HEK293 (cell line): ENCODE measurements at regions not wholly inside any gene's neighbourhood (a gene's known extent, or its start where the extent isn't known, plus 50 kb on each side); places are given as distances from the start of the nearest gene placed in this dataset.

ENCODE experiments used
- CTCF ChIA-PET: fragments of 350-600 bp; formaldehyde crosslinking; extraction: SDS; loops from one replicate; lab custom pipeline; 2021; ENCODE audit warnings: antibody characterized with exemption; lab: Yijun Ruan, JAX
- POLR2A ChIA-PET: fragments of 300-600 bp; formaldehyde crosslinking; extraction: SDS; loops from one replicate; lab custom pipeline; 2020; ENCODE audit warnings: antibody characterized with exemption, inconsistent platforms; lab: Yijun Ruan, JAX
- H3K27ac ChIP-seq: fragments of 200-500 bp; sonication (Bioruptor generic); 2 replicates; pipeline ENCODE4 v1.5.1; 2014; ENCODE audit warnings: low read depth, low read length, control low read depth, inconsistent platforms; ENCODE audit errors: extremely low read depth
- H3K36me3 ChIP-seq, 2 experiments: fragments of 200-500 bp in 1 of 2; sonication (Bioruptor generic) in 1 of 2; 1 replicate in 1 of 2; 2 replicates in 1 of 2; pipeline ENCODE4 v1.5.1; 2014 to 2017; ENCODE audit warnings: inconsistent platforms in 2 of 2, low read length in 2 of 2; ENCODE audit not compliant: control insufficient read depth in 2 of 2, insufficient read depth in 1 of 2
- H3K4me1 ChIP-seq: fragments of 200-500 bp; sonication (Bioruptor generic); 2 replicates; pipeline ENCODE4 v1.5.1; 2014; ENCODE audit warnings: mild to moderate bottlenecking, low read length, inconsistent platforms; ENCODE audit not compliant: control insufficient read depth, insufficient read depth
- H3K4me3 ChIP-seq: 2 replicates; pipeline ENCODE4 v1.5.1; 2011; ENCODE audit warnings: low read depth, mild to moderate bottlenecking, control low read depth, low read length, moderate library complexity
- H3K9me3 ChIP-seq: fragments of 200-500 bp; sonication (Bioruptor generic); 2 replicates; pipeline ENCODE4 v1.5.1; 2014; ENCODE audit warnings: low read depth, low read length, inconsistent platforms; ENCODE audit not compliant: control insufficient read depth, insufficient read depth
- GLI4 ChIP-seq: fragments of 450-650 bp; formaldehyde crosslinking; IDR thresholded peaks from 2 replicates; pipeline ENCODE4 v1.5.1; 2016; ENCODE audit warnings: missing biosample characterization, missing genetic modification characterization
- HOXA7 ChIP-seq: sonication (generic); formaldehyde crosslinking; IDR thresholded peaks from 2 replicates; pipeline ENCODE4 v1.8.1; 2022; ENCODE audit warnings: missing genetic modification reagents, borderline replicate concordance
- MYNN ChIP-seq: fragments of 450-650 bp; formaldehyde crosslinking; IDR thresholded peaks from 2 replicates; pipeline ENCODE4 v1.5.1; 2016; ENCODE audit warnings: missing biosample characterization, missing genetic modification characterization, borderline replicate concordance
- PRDM1 ChIP-seq: fragments of 450-650 bp; formaldehyde crosslinking; IDR thresholded peaks from 2 replicates; pipeline ENCODE4; 2016; ENCODE audit warnings: missing biosample characterization, missing genetic modification characterization
- ZBTB8A ChIP-seq: fragments of 450-650 bp; formaldehyde crosslinking; IDR thresholded peaks from 2 replicates; pipeline ENCODE4 v1.5.1; 2016; ENCODE audit warnings: missing biosample characterization, missing genetic modification characterization
- ZFP37 ChIP-seq: fragments of 450-650 bp; formaldehyde crosslinking; IDR thresholded peaks from 2 replicates; pipeline ENCODE4 v1.5.1; 2016; ENCODE audit warnings: missing biosample characterization, missing genetic modification characterization
- ZNF211 ChIP-seq: fragments of 450-650 bp; formaldehyde crosslinking; IDR thresholded peaks from 2 replicates; pipeline ENCODE4 v1.5.1; 2016; ENCODE audit warnings: low read depth, missing biosample characterization, missing genetic modification characterization
- ZNF354C ChIP-seq: fragments of 450-650 bp; formaldehyde crosslinking; IDR thresholded peaks from 2 replicates; pipeline ENCODE4 v1.5.1; 2016; ENCODE audit warnings: missing biosample characterization, missing genetic modification characterization, low read depth, borderline replicate concordance
- ZNF366 ChIP-seq: fragments of 450-650 bp; formaldehyde crosslinking; conservative IDR thresholded peaks from 2 replicates; pipeline ENCODE4 v1.5.1; 2016; ENCODE audit warnings: missing biosample characterization, missing genetic modification characterization
- ZNF518A ChIP-seq: fragments of 450-650 bp; formaldehyde crosslinking; conservative IDR thresholded peaks from 2 replicates; pipeline ENCODE4 v1.5.1; 2016; ENCODE audit warnings: low read depth, missing biosample characterization, missing genetic modification characterization
- ZNF558 ChIP-seq: fragments of 450-650 bp; formaldehyde crosslinking; IDR thresholded peaks from 2 replicates; pipeline ENCODE4 v1.5.1; 2016; ENCODE audit warnings: missing biosample characterization, missing genetic modification characterization
- ZNF654 ChIP-seq: fragments of 450-650 bp; formaldehyde crosslinking; IDR thresholded peaks from 2 replicates; pipeline ENCODE4 v1.5.1; 2016; ENCODE audit warnings: low read depth, missing biosample characterization, missing genetic modification characterization
- ZNF658 ChIP-seq: fragments of 450-650 bp; formaldehyde crosslinking; IDR thresholded peaks from 2 replicates; pipeline ENCODE4; 2016; ENCODE audit warnings: missing biosample characterization, missing genetic modification characterization
- ZNF837 ChIP-seq: fragments of 450-650 bp; formaldehyde crosslinking; IDR thresholded peaks from 2 replicates; pipeline ENCODE4 v1.5.1; 2016; ENCODE audit warnings: missing biosample characterization, missing genetic modification characterization
- ZSCAN18 ChIP-seq: fragments of 450-650 bp; formaldehyde crosslinking; IDR thresholded peaks from 2 replicates; pipeline ENCODE4 v1.5.1; 2016; ENCODE audit warnings: missing biosample characterization, missing genetic modification characterization

GRCh38 chr18:78682716-78683115, 296.9 kb upstream of the SALL3 start:
- ChIA-PET CTCF (no interaction called here), POLR2A (no interaction called here)
- Histone ChIP-seq H3K4me3 (no peak overlapping the region), H3K27ac (no peak overlapping the region), H3K36me3 (no peaks in the 10 kb centered on the region), H3K4me1 (no peaks in the 10 kb centered on the region), H3K9me3 (no peaks in the 10 kb centered on the region)
- TF ChIP-seq ZNF654 (tag by site-specific recombination) = no peak
- no peak for TF ChIP-seq ZNF837
- no peak for TF ChIP-seq MYNN (tag by site-specific recombination)
- no peak for TF ChIP-seq ZNF211 (tag by site-specific recombination)

GRCh38 chr18:78683191-78684010, 296.2 kb upstream of the SALL3 start:
- Histone ChIP-seq H3K4me1 (no peaks in the 10 kb centered on the region), H3K27ac (no peak overlapping the region), H3K4me3 (no peak overlapping the region), H3K36me3 (no peaks in the 10 kb centered on the region), H3K9me3 (no peaks in the 10 kb centered on the region)
- no peak for TF ChIP-seq ZNF658 (tag by site-specific recombination)
- TF ChIP-seq ZNF558 = no peak
- TF ChIP-seq ZNF366 = no peak
- no peak for TF ChIP-seq GLI4 (tag by site-specific recombination)
- no peak for TF ChIP-seq ZFP37 (tag by site-specific recombination)
- TF ChIP-seq HOXA7 (CRISPR knock-in tag) = no peak
- no peak for TF ChIP-seq ZSCAN18 (tag by site-specific recombination)
- no peak for TF ChIP-seq ZBTB8A (tag by site-specific recombination)
- TF ChIP-seq PRDM1 (tag by site-specific recombination) = no peak
- TF ChIP-seq ZNF354C (tag by site-specific recombination) = no peak
- no peak for TF ChIP-seq ZNF518A
- ChIA-PET CTCF (interaction anchor here (1.6 kb wide), 1 partner anchor 24 kb away, joined by 6 read pairs; no protein-coding TSS in a partner anchor), POLR2A (no interaction called here)
